ENCODE measurements at regions not wholly inside any gene's neighbourhood (a gene's known extent, or its start where the extent isn't known, plus 50 kb on each side); places are given as distances from the start of the nearest gene placed in this dataset.
A peak's percentile ranks its signal among the peaks of the same experiment; 100 is the strongest.
"Not testable (repeated sequence)": the region's sequence is repeated elsewhere in the genome, so short reads cannot be mapped to it uniquely, and the experiment has no call there.

DNA sequence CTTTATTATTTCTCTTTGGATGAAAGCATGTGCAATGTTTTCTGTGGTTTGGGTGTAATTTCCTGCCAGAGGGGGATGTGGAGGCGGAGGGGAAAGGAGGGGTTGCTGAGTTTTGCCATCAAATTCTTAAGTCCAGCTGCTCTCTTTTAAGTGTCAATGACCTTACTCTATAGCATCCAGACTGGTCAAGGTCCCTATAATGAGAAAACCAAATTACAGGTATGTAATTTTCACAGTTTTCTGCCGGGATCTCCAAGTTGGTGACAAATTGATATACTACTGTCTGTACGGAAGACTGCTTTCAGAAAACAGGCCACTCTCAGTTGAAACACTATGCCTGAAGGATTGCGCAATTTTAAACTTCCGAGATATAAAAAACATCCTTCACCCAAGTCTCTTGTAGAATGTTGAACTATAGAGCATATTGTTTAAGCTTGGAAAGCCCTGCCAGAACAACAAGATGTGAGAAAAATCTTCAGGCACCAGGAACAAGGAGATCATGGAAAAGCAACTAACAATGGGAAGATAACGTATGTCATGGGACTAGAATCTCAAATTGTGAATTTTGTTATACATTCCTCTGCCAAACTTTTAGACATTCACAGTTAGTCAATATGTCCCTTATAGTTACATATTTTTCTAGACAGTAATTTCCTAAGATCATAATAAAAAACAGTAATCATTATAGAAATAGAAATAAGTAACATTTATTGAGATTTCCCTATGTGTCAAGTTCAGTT lies 300.7 kb upstream of the SATB1 start:
- DNase-seq: peak; percentile 23 to 48

DNA sequence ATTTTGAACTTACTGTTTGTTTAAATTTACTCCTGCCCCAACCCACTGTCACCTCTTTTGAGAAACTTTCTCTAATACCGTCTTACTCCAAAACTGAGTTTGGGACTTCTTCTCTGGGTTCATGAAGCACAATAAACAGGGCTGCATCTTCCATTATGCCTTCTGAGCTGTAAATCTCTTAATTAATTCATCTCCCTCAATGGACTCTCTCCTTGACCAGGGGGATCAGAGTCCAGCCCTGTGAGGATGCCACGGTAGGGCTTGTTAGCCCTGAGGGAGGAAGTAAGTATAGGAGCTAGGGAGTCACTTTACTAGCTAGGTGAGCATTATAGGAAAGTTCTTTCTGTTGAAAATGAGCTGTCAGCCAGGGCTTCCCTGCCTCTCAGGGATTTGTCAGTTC lies 299.3 kb upstream of the SATB1 start:
- no peak for DNase-seq

DNA sequence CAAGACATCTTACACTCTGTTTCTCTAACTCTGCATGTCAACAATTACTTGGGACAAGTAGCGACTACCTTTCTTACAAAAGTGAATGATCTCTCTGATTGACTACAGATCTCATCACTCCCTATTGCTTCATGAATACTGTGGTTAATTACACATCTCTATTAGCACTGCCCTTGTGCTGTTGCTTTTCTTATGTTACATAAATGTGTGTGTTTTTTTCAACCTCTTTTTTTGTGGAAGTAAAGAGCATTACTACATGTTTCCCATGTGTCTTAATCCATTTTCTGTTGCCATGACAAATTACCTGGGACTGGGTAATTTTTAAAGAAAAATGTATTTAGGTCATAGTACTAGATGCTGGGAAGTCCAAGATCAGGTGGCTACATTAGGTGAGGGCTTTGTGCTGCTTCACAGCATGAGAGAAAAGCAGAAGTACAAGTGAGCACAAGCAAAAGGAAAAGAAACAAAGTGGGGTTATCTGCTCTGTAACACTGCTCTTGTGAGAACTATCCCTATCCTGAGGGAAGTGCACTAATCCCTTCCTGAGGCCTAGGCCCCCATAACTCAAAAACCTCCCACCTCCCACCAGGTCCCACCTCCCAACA lies 298.2 kb upstream of the SATB1 start:
- no peak for DNase-seq

DNA sequence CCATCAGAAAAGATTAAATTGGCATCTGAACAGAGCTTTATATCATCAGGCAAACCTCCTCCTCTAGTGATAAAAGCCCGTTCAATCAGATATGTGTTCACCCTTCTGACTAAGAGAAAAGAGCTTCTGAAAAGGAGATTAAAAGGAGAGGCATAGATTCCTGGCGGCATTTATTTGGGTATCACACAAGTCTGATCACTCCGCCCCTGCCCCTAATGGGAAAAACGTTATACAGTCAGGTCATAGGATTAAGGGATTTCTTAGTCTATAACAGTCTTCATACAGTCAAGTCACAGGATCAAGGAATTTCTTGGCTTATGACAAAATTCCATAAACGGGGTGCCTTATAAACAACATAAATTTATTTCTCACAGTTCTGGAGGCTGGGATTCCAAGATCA lies 295.4 kb upstream of the SATB1 start:
- DNase-seq: no peak

DNA sequence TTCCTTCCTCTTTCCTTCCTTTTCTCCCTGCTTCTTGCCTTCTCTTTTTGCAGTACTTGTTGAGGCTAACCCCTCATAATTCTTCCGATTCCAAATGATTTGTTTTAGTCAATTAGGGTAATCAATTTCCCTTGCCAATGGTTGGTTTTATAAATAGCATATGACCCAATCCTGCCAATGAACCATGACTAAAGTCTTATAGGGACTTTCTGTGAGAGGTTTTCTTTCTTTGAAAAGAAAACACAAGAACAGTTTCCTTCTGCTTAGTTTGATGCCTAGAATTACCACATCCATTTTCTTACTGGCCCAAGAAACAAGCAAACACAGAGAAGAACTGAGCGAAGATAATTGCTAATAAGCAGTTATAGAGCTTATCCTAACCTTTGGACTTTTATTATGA lies 292.5 kb upstream of the SATB1 start:
- no peak for DNase-seq

DNA sequence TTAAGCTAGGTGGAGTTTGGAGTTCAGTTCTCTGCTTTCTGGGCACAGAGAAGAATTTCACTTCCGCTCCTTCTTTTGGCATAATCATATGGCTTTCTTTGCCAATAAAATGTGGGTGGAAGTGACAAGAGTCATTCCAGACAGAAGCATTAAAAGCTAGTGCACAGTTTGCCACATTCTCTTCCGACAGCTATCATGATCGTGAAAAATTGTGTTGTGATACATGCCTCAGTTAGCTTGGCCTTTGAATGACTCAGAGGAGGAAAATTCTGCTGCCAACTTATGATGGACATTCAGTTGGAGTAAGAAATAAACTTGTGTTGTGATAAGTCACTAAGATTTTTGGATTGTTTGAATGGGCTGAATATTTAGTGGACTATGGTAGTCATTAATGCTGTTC lies 291.7 kb upstream of the SATB1 start:
- DNase-seq: no peak

DNA sequence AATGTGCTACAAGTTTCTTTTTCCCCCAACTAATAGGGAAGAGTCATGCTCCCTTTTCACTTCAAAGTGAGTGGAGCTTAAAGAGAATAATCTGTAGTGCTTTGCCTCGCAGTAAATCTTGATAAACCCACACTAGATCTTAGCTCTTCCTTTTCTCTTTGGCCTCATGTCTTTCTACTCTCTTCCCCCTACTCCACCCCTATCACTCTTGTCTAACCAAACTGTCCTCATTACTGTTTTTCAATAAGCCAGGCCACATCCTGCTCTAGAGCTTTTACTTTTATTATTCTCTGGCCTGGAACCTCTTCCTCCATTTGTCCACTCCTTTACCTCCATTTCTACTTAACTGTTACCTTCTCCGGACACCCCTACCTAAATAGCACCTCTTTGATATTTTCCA lies 291.0 kb upstream of the SATB1 start:
- no peak for DNase-seq

DNA sequence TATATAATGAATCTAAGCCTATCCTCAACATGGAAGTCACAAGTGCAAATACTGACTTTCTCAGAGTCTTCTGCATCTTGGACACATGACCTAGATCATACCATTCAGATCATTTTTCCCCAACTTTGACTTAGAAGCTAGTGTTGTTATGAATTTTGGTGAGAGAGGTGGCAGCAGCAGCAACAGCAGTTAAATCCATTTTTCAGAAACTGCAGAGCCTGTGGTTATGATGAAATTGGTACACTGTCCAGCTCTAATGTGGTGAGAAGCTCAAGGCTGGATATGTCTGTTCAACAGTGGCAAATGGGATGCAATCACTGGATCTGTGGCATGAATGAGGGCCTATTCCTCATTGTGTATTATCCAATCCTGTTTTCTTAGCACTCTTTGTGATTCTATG lies 290.1 kb upstream of the SATB1 start:
- DNase-seq: no peak

DNA sequence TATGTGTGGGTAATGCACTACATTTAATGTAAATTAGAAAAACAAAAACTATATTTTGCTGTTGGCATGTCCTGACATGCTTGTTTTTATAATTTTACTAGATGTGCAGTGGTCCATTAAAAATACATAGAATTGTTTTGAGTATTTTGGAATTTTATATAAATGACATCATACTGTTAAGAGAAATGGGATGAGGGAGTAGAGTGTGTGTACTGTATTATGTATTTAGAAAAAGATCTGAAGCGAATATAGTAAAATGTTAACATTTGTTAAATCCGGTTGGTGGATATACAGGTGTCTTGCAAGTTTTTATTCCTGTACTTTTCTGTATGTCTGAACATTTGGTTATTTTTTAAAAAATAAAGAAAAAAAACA lies 288.4 kb upstream of the SATB1 start:
- no peak for DNase-seq

DNA sequence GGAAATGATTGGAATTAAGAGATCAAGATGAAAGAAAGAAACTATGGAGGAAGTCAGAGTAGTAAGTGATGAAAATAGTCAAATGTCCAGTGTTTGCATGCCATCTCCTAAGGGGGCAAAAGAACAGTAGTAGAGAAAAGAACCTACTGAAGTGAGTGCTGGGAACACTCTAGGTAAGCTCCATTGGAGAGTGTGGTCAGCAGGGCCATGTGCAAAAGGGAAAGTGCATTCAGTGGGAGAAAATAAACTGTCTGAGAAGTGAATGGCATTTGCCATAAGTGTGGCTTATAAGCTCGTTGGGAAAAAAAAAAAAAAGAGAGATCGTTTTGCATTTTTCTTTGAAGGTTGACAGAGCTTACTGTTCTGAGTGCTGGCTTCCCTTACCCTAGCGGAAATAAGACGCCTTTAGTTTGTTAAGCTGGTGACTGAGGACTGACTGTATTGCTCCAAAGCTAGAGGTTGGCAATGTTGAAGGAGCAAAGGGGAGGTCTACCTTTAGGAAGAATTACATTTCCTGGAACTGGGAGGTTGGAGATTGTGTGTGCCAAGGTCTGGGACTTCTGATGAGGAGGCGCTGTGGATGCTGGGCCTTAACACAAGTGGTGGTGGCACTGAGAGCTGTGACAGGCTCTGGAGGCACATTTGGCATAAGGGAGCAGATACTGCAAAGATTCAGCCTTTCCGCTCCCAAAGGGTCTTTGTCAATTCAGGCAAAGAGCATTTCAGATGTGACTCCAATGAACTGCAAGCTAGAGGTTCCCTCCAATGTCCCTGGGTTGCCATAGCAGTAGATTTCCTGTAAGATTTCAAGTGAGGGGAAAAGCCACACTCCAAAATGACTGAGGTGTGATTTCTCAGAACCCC lies 287.8 kb upstream of the SATB1 start:
- peak in 1 of 2 donors; percentile 27 for DNase-seq

DNA sequence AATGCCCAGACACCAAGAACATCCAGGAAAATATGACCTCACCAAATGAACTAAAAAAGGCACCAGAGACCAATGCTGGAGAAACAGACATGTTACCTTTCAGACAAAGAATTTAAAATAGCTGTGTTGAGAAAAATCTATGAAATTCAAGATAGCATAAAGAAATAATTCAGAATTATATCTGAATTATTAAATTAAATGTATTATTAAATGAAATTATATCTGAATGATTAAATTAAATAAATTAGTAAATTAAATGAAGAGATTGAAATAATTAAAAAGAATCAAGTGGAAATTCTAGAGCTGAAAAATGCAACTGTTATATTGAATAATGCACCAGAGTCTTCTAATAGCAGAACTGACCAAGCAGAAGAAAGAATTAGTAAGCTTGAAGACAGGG lies 279.2 kb upstream of the SATB1 start:
- no peak for DNase-seq

DNA sequence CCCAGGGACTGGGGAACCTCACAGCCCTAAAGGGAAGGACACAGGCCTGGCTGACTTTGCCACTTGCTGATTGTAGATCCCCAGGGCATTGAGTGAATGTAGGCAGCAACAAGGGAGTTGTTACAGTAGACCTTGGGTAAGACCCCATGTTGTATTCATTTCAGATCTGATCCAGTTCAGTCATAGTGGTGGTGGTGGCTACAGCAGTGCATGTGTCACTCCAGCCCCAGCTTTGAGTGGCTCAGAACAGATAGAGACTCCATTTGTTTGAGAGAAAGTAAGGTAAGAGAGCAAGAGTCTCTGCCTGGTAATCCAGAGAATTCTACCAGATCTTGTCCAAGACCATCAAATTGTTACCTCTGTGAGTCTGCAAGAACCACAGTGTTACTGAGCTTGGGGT lies 278.7 kb upstream of the SATB1 start:
- no peak for DNase-seq

DNA sequence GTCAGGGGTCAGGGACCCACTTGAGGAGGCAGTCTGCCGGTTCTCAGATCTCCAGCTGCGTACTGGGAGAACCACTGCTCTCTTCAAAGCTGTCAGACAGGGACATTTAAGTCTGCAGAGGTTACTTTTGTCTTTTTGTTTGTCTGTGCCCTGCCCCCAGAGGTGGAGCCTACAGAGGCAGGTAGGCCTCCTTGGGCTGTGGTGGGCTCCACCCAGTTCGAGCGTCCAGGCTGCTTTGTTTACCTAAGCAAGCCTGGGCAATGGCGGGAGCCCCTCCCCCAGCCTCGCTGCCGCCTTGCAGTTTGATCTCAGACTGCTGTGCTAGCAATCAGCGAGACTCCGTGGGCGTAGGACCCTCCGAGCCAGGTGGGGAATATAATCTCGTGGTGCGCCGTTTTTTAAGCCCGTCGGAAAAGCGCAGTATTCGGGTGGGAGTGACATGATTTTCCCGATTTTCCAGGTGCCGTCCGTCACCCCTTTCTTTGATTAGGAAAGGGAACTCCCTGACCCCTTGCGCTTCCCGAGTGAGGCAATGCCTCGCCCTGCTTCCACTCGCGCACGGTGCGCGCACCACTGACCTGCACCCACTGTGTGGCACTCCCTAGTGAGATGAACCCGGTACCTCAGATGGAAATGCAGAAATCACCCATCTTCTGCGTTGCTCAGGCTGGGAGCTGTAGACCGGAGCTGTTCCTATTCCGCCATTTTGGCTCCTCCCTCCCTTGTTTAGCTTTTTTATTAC lies 268.6 kb upstream of the SATB1 start:
- not testable (repeated sequence) for DNase-seq

DNA sequence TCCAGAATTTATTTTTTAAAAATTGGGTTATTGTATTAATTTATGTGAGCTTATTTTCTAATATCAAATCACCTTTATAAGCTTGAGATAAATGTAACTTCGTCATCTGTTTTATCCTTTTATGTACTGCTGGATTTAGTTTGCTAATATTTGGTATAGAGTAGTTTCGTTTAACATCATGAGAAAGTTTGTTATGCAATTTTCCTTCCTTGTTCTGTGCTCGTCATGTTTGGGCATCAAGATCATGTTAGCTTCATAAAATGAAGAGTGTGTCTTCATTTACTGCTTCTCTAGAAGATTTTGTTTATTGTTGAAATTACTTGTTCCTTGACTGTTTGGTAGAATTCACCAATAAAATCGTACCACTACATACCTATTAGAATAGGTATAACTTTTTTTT lies 262.1 kb upstream of the SATB1 start:
- no peak for DNase-seq

DNA sequence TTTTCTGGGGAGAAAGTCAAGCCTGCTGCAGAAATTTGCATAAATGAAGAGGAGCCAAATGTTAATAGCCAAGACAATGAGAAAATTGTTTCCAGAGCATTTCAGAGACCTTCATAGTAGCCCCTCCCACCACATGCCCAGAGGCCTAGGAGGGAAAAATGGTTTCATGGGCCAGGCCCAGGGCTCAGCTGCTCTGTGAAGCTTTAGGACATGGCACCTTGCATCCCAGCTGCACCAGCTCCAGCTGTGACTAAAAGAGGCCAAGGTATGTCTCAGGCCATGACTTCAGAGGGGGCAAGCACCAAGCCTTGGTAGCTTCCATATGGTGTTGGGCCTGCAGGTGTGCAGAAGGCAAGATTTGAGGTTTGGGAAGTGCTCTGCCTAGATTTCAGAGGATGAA lies 258.8 kb upstream of the SATB1 start:
- DNase-seq: no peak

DNA sequence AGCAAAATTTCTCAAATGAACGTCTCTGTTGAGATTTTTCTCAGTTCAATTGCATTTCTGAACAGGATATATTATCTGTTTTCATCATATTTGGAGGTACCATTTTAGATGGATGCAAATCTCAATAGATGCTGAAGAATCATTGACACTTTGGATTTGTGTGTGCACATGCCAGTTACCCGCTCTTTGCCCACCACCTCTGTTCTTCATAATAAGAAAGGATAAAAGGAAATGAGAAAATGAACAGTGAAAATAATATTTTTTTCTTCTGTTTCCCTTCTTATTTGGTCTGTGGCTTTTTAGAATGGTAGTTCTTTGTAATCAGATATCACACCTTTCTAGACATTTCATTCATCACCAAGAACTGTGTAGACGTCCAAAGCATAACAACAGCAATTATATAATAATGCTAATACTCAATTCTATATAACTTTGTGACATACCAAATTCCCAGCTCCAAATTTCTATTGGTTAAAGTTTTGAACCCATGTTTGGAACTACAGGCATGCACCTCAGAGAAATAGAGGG lies 256.7 kb upstream of the SATB1 start:
- DNase-seq: no peak

DNA sequence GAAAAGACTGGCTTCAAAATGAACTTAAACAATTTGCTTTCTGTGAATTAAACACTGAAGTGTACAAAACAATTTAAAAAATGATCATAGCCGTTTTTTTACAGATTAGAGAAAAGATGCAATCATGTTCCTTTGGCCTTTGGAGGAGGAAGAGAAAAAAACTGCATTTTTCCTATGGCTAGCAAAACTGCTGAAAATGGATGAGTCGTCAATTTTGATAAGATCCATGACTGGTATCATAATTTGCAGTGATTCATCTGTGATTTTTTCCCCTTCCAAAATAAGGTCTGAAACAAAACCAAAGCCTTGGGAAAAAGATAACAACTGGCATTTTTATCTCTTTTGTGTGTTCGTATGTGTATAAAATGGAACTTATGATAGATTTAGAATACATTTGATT lies 255.6 kb upstream of the SATB1 start:
- no peak for DNase-seq

DNA sequence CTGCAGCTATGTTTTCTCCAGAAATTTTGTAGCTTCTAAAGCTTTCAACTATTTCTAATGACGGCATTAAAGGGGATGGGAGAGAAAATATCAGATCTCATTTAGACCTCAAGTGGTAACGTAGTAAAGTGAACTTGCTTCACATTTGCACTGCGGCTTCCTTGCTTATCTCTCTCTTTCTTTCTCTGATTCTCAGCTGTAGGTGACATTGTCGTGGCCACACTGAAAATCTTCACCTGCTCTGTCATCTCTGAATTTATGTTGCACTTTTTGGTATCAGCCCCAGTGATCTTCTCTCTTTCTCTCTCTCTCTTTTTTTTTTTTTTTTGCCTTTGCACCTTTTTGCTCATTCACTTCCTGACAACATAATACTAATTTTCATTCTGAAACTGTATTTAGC lies 254.1 kb upstream of the SATB1 start:
- peak; percentile 21 to 37 for DNase-seq

DNA sequence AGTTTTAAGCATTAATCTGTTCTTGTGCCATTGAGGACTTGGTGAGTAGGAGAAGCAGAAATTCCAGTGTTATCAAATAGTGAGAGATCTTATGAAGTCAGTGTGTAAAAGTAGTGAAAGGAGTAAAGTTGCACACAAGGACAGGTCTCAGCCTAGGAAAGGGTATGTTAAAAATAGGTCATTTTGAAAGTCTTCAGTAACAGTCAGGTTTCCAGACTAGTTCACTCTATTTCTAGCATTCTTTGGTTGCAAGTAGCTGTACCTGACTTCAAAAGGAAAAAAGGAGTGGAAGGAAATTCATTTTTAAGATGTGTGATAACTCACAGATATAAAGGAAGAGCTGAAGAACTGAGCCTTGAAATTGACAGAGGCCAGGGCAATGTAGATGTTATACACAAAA lies 250.1 kb upstream of the SATB1 start:
- no peak for DNase-seq

DNA sequence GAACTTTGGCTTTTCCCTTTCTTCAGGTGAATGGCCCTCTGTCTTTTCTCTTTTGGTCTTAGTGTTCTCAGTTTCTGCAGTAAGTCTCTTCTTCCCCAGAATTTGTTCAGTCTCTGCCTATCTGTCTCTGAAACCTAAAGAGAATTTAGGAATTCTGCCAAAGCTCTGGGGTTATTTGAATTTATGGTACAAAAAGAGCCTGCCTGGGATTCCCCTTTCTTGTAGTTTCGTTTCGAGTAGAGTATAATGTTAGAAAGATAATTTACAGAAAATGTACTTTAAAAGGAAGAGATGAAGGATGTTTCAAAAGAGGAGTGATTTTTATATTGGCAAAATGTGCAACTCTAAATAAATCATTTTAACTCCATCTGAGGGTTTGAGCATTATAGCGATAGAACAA lies 247.4 kb upstream of the SATB1 start:
- DNase-seq: no peak

DNA sequence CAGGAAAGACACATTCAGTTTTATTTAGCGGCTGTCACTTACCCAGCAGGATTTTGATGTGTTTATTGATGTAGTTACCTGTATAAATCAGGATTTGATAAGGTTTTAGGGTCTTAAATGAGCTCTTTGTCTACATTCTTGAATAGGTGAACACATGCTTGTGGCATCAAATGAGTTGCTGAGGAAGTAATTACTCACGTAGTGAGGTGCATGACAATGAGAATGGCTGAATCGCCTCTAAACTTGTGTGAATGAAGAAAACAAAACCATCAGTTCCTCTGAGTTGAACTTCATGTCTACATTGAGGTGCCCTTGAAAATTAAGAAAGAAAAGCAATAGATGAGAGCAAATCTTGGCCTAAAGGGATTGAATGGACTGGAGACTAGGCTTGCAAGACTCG lies 245.6 kb upstream of the SATB1 start:
- no peak for DNase-seq

DNA sequence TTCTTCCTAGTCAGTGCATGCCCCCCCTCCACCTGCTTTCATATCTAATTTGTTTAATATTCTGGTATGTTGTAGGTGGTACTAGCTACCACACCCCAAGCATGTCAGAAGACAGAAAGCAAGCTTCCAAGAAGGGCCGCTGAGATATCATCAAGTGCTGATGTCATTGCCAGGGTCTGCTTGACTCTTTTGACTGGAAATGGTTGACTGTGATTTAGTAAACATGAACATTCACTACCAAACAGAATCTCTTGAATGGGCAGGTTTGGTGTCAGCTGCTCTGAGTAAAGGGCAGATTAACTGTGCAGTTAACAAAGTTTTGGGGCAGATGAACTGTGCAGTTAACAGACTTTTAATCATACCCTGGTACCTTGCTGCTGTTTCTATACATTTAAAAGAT lies 244.2 kb upstream of the SATB1 start:
- no peak for DNase-seq

DNA sequence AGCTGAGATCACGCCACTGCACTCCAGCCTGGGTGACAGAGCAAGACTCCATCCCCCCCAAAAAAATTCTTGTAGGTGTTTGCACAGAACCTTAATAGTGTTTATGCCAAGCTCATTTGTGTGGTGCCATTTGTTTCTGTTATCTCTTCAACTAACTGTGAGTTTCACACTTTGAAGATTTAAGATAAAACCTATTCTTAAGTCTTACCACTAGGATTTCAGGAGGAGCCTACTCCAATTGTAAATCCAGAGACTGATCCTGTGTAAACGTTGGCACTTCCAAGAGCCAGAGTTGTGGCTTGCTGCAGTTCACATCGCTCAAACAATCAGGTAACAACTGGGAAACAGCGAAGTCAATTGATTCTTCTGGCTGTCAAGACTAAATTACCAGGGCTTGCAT lies 242.4 kb upstream of the SATB1 start:
- no peak for DNase-seq

Data from stimulated activated CD4-positive, alpha-beta T cell treated with anti-CD3 and anti-CD28 coated beads, Interleukin-2, amount 100 ng/mL, for 24 hours (primary cell).